Body of pancreas (tissue), 4 donors: ENCODE measurements at regions not wholly inside any gene's neighbourhood (a gene's known extent, or its start where the extent isn't known, plus 50 kb on each side); places are given as distances from the start of the nearest gene placed in this dataset.
A peak's percentile ranks its signal among the peaks of the same experiment; 100 is the strongest.

Source experiments
- ATAC-seq: fragments of 150-250 bp; one replicate; pipeline ENCODE4 v1.9.1; 2016
- DNase-seq, 4 donors: peaks; one replicate each; pipeline ENCODE4 v3.0.0-alpha.2; 2019
- H3K27ac ChIP-seq, 4 donors: fragments of 200-600 bp; sonication (generic); 1 replicate in 3 of 4; 2 replicates in 1 of 4; pipeline versions ENCODE4 v1.5.1 to v1.6.1; 2016 to 2019; ENCODE audit warnings: mild to moderate bottlenecking in 1 of 4, mixed read lengths in 1 of 4, moderate library complexity in 1 of 4
- H3K27me3 ChIP-seq, 2 donors: fragments of 200-600 bp; sonication (generic); one replicate each; pipeline ENCODE4 v1.6.0; 2016; ENCODE audit warnings: mild to moderate bottlenecking in 1 of 2
- H3K36me3 ChIP-seq, 2 donors: fragments of 200-600 bp; sonication (generic); replicated peaks in 1 of 2; 2 replicates each; pipeline ENCODE4 v1.5.1; 2016; ENCODE audit warnings: low read depth in 2 of 2; ENCODE audit not compliant: insufficient read depth in 1 of 2
- H3K4me1 ChIP-seq: fragments of 200-600 bp; sonication (generic); one replicate; pipeline ENCODE4 v1.6.0; 2016
- H3K4me3 ChIP-seq, 2 donors: fragments of 200-600 bp; sonication (generic); 1 replicate in 1 of 2; 2 replicates in 1 of 2; pipeline ENCODE4 v1.5.1; 2016 to 2019
- H3K9me3 ChIP-seq, 3 donors: fragments of 200-600 bp; sonication (generic); 1 replicate in 2 of 3; 2 replicates in 1 of 3; pipeline ENCODE4 v1.5.1; 2016
- POLR2A ChIP-seq, 3 donors: fragments of 450-650 bp; IDR thresholded peaks; one replicate each; pipeline ENCODE4 v1.6.1; 2016; ENCODE audit warnings: antibody characterized with exemption in 3 of 3, mild to moderate bottlenecking in 2 of 3
- WGBS, 2 donors: methylation state at CpG; one replicate each; pipeline ENCODE4 v1.1.5; 2017; 5-methylcytosine and 5-hydroxymethylcytosine counted together
- intact Hi-C: fragments of 100-400 bp; cut with DNase I; formaldehyde crosslinking; loops from one replicate; pipeline ENCODE4 v1.15.1; 2023
- TF ChIP-seq, protein P1 (sequence below), 7 experiments: fragments of 450-650 bp in 4 of 7; fragments of 200-600 bp in 3 of 7; sonication (generic) in 3 of 7; IDR thresholded peaks; one replicate each; pipeline ENCODE4 v1.5.1; 2016 to 2019; ENCODE audit warnings: antibody characterized with exemption in 7 of 7

DNA sequence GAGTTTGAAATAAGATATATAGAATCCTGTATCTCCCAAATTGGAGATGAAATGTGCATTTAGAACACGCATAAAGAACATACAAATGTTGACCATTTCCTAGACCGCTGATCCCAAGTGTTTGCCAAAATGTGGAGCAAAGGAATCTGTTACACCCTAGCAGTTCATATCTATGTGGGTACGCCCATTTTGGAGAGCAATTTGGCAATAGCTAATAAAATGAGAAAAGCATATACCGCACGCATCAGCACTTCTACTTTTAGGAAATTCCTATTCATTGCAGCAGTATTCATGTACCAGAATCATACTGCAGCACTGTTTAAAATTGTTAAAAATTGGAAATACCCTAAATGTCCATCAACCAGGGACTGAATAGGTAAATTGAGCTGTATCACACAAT, 937.8 kb downstream of the BCL11B start:
- intact Hi-C loops: no loop called here
- Histone ChIP-seq H3K27ac (no peak overlapping the region), H3K9me3 (no peaks in the 10 kb centered on the region), H3K36me3 (no peaks in the 10 kb centered on the region), H3K27me3 (no peaks in the 10 kb centered on the region), H3K4me1 (no peaks in the 10 kb centered on the region), H3K4me3 (no peak overlapping the region)
- 70 to 82% methylated on average over 5 of the region's 5 CpGs for WGBS, 2 donors
- DNase-seq (no peak), ATAC-seq (no peak)
- TF ChIP-seq POLR2A (IDR thresholded peaks at IDR 0.05): no peak
- TF ChIP-seq, protein P1, sequence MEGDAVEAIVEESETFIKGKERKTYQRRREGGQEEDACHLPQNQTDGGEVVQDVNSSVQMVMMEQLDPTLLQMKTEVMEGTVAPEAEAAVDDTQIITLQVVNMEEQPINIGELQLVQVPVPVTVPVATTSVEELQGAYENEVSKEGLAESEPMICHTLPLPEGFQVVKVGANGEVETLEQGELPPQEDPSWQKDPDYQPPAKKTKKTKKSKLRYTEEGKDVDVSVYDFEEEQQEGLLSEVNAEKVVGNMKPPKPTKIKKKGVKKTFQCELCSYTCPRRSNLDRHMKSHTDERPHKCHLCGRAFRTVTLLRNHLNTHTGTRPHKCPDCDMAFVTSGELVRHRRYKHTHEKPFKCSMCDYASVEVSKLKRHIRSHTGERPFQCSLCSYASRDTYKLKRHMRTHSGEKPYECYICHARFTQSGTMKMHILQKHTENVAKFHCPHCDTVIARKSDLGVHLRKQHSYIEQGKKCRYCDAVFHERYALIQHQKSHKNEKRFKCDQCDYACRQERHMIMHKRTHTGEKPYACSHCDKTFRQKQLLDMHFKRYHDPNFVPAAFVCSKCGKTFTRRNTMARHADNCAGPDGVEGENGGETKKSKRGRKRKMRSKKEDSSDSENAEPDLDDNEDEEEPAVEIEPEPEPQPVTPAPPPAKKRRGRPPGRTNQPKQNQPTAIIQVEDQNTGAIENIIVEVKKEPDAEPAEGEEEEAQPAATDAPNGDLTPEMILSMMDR (IDR thresholded peaks at IDR 0.05): no peak

DNA sequence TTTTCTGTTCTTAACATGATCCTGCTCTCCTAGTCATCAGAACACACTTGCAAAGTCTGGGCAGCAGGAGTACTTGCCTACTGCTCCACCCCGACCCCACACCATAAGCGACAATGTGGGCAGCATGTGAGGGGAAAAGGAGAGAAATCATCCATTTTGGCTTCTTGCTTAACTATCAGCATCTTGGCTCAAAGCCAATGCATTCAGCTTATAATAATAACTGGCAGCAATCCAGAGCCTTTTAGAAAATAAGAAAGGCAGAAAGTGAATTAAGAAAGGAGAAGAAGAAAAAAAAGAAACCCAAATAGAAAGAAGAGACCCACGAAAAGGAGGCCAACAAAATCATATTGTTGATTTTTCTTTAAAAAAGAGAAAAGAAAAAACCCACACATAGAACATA, 930.8 kb downstream of the BCL11B start:
- ATAC-seq (no peak), DNase-seq (no peak)
- Histone ChIP-seq H3K27ac (no peak overlapping the region), H3K4me1 (no peaks in the 10 kb centered on the region), H3K36me3 (no peaks in the 10 kb centered on the region), H3K9me3 (no peaks in the 10 kb centered on the region), H3K4me3 (no peak overlapping the region), H3K27me3 (no peaks in the 10 kb centered on the region)
- 73 to 81% methylated on average over 3 of the region's 3 CpGs for WGBS, 2 donors
- TF ChIP-seq, protein P1 (IDR thresholded peaks at IDR 0.05): no peak
- TF ChIP-seq POLR2A (IDR thresholded peaks at IDR 0.05): no peak
- intact Hi-C loops: no loop called here

DNA sequence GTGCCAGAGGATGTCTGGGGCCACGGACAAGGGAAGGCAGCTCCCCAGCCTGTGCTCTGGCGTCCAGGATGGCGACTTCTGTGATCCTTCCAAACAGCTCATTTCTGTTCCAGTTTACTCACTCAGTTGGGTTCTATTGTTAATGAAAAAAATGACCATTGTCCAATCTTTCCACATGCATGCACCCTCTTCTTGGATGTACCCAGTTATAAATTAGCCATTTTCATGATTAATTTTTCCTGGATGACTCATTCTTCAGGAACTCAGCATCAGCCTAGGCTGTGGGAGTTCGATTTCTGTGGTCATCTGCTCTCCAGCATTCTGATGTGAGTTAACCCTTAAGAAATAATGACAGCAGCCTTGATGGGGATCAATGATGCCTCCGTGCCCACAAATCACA, 926.8 kb downstream of the BCL11B start:
- peak overlapping the region in 1 of 4 donors; percentile 23 for H3K27ac ChIP-seq
- H3K36me3 ChIP-seq: no peaks in the 10 kb centered on the region
- H3K27me3 ChIP-seq: no peaks in the 10 kb centered on the region
- no peaks in the 10 kb centered on the region for H3K4me1 ChIP-seq
- intact Hi-C loops: no loop called here
- H3K4me3 ChIP-seq: no peak overlapping the region
- no peaks in the 10 kb centered on the region for H3K9me3 ChIP-seq
- 16 to 32% methylated on average over 5 of the region's 5 CpGs for WGBS, 2 donors
- DNase-seq: no peak
- peak; percentile 50 for ATAC-seq
- TF ChIP-seq POLR2A (IDR thresholded peaks at IDR 0.05): no peak
- TF ChIP-seq, protein P1 (IDR thresholded peaks at IDR 0.05): no peak

DNA sequence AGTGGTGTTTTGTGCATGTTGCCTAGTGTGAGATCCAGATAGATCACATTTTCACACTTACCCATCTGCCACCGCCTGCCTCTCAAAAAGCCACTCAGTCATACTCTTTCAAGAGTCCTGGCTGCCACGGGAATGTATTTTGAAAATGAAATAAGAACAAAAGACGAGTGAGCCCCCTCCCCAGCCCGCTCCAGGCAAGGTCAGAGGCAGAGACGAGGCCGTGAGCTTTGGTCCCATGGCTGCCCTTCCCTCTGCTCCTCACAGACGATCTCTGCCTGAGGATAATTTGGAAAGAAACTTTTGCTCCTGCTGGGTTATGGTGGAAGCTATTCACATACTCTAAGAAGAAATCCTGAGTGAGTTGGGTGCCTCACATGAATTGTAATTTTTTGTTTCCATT, 924.3 kb downstream of the BCL11B start:
- no peaks in the 10 kb centered on the region for H3K36me3 ChIP-seq
- no peak overlapping the region for H3K4me3 ChIP-seq
- no peak for ATAC-seq
- WGBS, 2 donors: 48 to 59% methylated on average over 7 of the region's 7 CpGs
- no peak overlapping the region for H3K27ac ChIP-seq
- H3K9me3 ChIP-seq: no peaks in the 10 kb centered on the region
- intact Hi-C loops: no loop called here
- H3K27me3 ChIP-seq: no peaks in the 10 kb centered on the region
- TF ChIP-seq, protein P1 (IDR thresholded peaks at IDR 0.05): no peak
- TF ChIP-seq POLR2A (IDR thresholded peaks at IDR 0.05): no peak
- no peak for DNase-seq
- no peaks in the 10 kb centered on the region for H3K4me1 ChIP-seq

DNA sequence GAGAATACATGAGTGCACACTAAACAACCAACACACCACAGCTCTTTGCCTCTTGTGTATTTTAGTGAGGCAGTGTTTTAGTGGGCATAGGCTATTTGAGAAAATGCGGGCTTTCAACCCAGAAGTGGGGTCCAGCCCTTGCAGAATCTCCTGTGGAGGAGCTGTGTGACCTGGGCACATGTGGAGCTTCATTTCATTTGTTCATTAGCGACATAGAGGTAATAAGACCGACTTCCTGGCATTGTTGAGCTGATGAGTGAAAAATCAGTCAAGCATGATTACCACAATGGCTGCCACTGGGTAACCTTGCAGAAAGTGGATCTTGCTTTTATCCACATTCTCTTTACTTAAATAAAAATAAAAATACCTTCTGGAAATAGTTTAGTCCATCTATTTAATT, 923.5 kb downstream of the BCL11B start:
- H3K27ac ChIP-seq: no peak overlapping the region
- ATAC-seq: no peak
- intact Hi-C loops: no loop called here
- no peaks in the 10 kb centered on the region for H3K36me3 ChIP-seq
- no peak overlapping the region for H3K4me3 ChIP-seq
- H3K4me1 ChIP-seq: no peaks in the 10 kb centered on the region
- no peaks in the 10 kb centered on the region for H3K27me3 ChIP-seq
- 61 to 66% methylated on average over 3 of the region's 3 CpGs for WGBS, 2 donors
- H3K9me3 ChIP-seq: no peaks in the 10 kb centered on the region
- no peak for DNase-seq
- TF ChIP-seq POLR2A (IDR thresholded peaks at IDR 0.05): no peak
- TF ChIP-seq, protein P1 (IDR thresholded peaks at IDR 0.05): no peak
